ENCODE measurements at regions not wholly inside any gene's neighbourhood (a gene's known extent, or its start where the extent isn't known, plus 50 kb on each side); places are given as distances from the start of the nearest gene placed in this dataset.

- no peak for DNase-seq (ENCODE audit: low spot score)
- no peak for TF ChIP-seq CTCF (IDR thresholded peaks at IDR 0.05; ENCODE audit: extremely low read depth, missing control alignments)
Measured at GRCh38 chr7:79734181-79734580, 280.7 kb upstream of the MAGI2 start.

DNA sequence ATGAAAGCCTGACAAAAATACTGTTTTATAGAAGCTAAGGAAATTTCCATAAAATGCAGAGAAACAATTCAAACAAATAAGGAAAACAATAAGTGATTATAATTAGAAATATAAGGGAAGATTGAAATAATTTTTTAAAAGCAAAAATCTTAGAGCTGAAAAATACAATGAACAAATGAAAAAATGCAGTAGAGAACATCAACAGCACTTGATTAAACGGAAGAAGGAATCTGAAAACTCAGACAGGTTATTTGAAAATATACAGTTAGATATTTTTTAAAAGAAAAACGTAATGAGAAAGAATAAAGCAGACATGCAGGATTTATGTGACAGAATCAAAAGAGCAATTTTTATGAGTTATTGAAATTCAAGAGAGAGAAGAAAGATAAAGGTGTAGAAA is 279.1 kb upstream of the MAGI2 start:
- TF ChIP-seq CTCF (IDR thresholded peaks at IDR 0.05; ENCODE audit: extremely low read depth, missing control alignments), result no peak
- no peak for DNase-seq (ENCODE audit: low spot score)

- DNase-seq (ENCODE audit: low spot score), result no peak
- TF ChIP-seq CTCF (IDR thresholded peaks at IDR 0.05; ENCODE audit: extremely low read depth, missing control alignments), result no peak
Measured at GRCh38 chr7:79730971-79731370, 277.5 kb upstream of the MAGI2 start.

DNA sequence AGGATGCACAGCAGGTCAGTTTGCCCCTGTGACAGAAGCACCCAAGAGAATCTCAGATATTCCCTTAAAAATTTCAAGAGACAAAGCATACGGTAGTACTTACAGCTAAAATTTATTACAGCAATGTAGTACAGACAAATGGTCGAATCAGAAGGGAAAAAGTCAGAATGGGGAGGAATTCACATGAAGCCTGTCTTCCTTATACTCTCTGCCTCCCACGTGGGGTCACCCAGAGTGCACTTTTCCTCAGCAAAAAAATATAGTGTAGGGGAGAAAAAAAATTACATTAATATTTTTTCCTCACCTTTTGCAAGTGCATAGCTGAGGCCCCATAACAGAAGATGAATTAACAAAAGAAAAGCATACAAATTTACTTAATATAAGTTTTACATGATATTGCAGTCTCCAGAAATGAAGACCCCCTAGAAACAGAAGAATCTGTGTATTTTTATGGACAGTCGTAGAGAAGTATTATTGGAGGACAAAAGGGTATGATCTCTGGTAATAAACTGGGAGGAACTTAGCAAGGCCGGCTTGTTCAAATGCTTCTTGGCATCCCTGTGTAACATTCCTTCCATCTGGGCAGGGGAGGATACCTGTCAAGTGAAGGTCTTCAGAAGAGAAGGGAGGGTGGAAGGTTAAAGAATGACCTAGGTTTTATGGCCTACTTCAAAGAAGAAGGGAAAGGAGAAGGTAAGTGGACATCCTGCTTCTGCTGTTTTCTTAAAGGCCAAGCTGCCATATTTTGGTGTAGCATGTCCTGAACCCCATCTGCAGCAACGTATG is 270.6 kb upstream of the MAGI2 start:
- DNase-seq (ENCODE audit: low spot score), result no peak
- TF ChIP-seq CTCF (IDR thresholded peaks at IDR 0.05; ENCODE audit: extremely low read depth, missing control alignments), result no peak

GRCh38 chr7:79722217-79722616 is 268.8 kb upstream of the MAGI2 start:
- TF ChIP-seq CTCF (IDR thresholded peaks at IDR 0.05; ENCODE audit: extremely low read depth, missing control alignments), result no peak
- no peak for DNase-seq (ENCODE audit: low spot score)

DNA sequence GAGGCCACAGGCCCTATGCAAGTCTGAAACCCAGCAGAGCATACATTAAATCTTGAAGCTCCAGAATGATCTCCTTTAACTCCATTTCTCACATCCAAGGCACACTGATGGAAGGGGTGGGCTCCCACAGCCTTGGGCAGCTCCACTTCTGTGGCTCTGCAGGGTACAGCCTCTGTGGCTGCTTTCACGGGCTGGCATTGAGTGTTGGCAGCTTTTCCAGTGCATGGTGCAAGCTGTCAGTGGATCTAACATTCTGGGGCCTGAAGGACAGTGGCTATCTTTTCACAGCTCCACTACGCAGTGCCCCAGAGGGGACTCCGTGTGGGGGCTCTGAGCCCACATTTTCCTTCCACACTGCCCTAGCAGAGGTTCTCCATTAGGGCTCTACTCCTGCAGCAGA is 265.7 kb upstream of the MAGI2 start:
- TF ChIP-seq CTCF (IDR thresholded peaks at IDR 0.05; ENCODE audit: extremely low read depth, missing control alignments), result no peak
- DNase-seq (ENCODE audit: low spot score), result no peak

- DNase-seq (ENCODE audit: low spot score), result no peak
- TF ChIP-seq CTCF (IDR thresholded peaks at IDR 0.05; ENCODE audit: extremely low read depth, missing control alignments), result no peak
Measured at GRCh38 chr7:79716329-79716728, 262.9 kb upstream of the MAGI2 start.

All from GM20000 (cell line).